ENCODE measurements at regions not wholly inside any gene's neighbourhood (a gene's known extent, or its start where the extent isn't known, plus 50 kb on each side); places are given as distances from the start of the nearest gene placed in this dataset.
"Not testable (repeated sequence)": the region's sequence is repeated elsewhere in the genome, so short reads cannot be mapped to it uniquely, and the experiment has no call there.

DNA sequence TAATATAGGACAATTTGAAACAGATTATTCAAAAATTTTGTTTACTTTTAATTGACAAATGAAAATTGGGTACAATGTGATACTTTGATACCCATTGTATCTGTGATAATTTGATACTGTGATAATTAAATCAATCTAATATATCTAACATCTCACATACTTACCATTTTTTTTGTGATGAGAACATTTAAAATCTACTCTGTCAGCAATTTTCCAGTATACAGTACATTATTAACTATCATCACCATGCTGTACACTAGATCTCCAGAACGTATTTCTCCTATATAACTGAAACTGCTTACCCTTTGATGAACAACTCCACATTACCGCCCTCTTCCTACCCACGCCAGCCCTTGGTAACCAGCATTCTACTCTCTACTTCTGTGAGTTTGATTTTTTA lies 139.7 kb upstream of the TFPI start:
- Histone ChIP-seq H2BK5ac (ENCODE audit: low read depth, low read length, poor library complexity, severe bottlenecking) (no peak overlapping the region), H3K4me2 (ENCODE audit: low read length, poor library complexity, severe bottlenecking) (no peak overlapping the region), H2BK120ac (ENCODE audit: low read depth, low read length) (no peak overlapping the region), H3K14ac (ENCODE audit: low read length in 2 of 2) (no peak overlapping the region), H3K79me1 (replicated peaks; ENCODE audit: low read length, poor library complexity, severe bottlenecking) (no peaks in the 10 kb centered on the region), H4K8ac (ENCODE audit: low read length) (no peak overlapping the region), H4K91ac (ENCODE audit: low read length) (no peak overlapping the region), H3K27ac (ENCODE audit: low read length, poor library complexity, severe bottlenecking) (no peak overlapping the region), H2AK5ac (ENCODE audit: low read length, severe bottlenecking) (no peak overlapping the region), H3K4me3 (ENCODE audit: insufficient read depth in 1 of 2, low read depth in 1 of 2, low read length in 2 of 2) (no peak overlapping the region), H3K27me3 (ENCODE audit: control insufficient read depth in 1 of 2, insufficient read depth in 1 of 2, low read length in 2 of 2) (no peaks in the 10 kb centered on the region), H3K4ac (ENCODE audit: low read depth in 1 of 2, low read length in 2 of 2) (no peak overlapping the region), H3K9me3 (ENCODE audit: control insufficient read depth, low read length) (no peaks in the 10 kb centered on the region), H2AFZ (ENCODE audit: low read depth, low read length) (no peak overlapping the region), H2BK15ac (ENCODE audit: low read depth, poor library complexity, severe bottlenecking) (no peak overlapping the region), H3K9ac (ENCODE audit: low read length) (no peak overlapping the region), H3K4me1 (ENCODE audit: control insufficient read depth, insufficient read depth, low read depth, low read length) (no peaks in the 10 kb centered on the region), H3K23ac (ENCODE audit: low read length in 2 of 2) (no peak overlapping the region), H2BK12ac (ENCODE audit: low read length in 2 of 2) (no peak overlapping the region), H3K18ac (ENCODE audit: low read depth in 1 of 2, low read length in 2 of 2) (no peak overlapping the region), H3K36me3 (ENCODE audit: control insufficient read depth in 1 of 2, insufficient read depth in 2 of 2, low read depth in 1 of 2, low read length in 2 of 2) (no peaks in the 10 kb centered on the region)
- no peak for DNase-seq
- 93% methylated on average over 3 of the region's 3 CpGs for WGBS

DNA sequence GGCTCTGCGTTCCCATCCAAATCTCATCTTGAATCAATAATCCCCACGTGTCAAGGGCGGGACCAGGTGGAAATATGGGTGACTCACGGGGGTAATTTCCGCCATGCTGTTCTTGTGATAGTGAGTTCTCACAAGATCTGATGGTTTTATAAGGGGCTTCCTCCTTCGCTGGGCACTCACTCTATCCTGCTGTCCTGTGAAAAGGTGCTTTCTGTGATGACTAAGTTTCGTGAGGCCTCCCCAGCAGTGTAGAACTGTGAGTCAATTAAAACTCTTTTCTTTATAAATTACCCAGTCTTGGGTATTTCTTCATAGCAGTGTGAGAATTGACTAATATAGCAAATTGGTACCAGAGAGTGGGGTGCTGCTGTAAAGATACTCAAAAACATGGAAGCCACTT lies 142.4 kb upstream of the TFPI start:
- 91% methylated on average over 5 of the region's 7 CpGs for WGBS
- not testable (repeated sequence) for H2BK15ac ChIP-seq (ENCODE audit: low read depth, poor library complexity, severe bottlenecking); H3K18ac ChIP-seq (ENCODE audit: low read depth in 1 of 2, low read length in 2 of 2); H3K79me1 ChIP-seq (replicated peaks; ENCODE audit: low read length, poor library complexity, severe bottlenecking); H3K9me3 ChIP-seq (ENCODE audit: control insufficient read depth, low read length); H3K4me3 ChIP-seq (ENCODE audit: insufficient read depth in 1 of 2, low read depth in 1 of 2, low read length in 2 of 2); H2AK5ac ChIP-seq (ENCODE audit: low read length, severe bottlenecking); H3K36me3 ChIP-seq (ENCODE audit: control insufficient read depth in 1 of 2, insufficient read depth in 2 of 2, low read depth in 1 of 2, low read length in 2 of 2); H2BK5ac ChIP-seq (ENCODE audit: low read depth, low read length, poor library complexity, severe bottlenecking); H3K23ac ChIP-seq (ENCODE audit: low read length in 2 of 2); H2BK12ac ChIP-seq (ENCODE audit: low read length in 2 of 2); H3K27ac ChIP-seq (ENCODE audit: low read length, poor library complexity, severe bottlenecking); H2AFZ ChIP-seq (ENCODE audit: low read depth, low read length); H3K4me2 ChIP-seq (ENCODE audit: low read length, poor library complexity, severe bottlenecking); H4K91ac ChIP-seq (ENCODE audit: low read length); H3K4ac ChIP-seq (ENCODE audit: low read depth in 1 of 2, low read length in 2 of 2); DNase-seq; H3K14ac ChIP-seq (ENCODE audit: low read length in 2 of 2); H3K27me3 ChIP-seq (ENCODE audit: control insufficient read depth in 1 of 2, insufficient read depth in 1 of 2, low read length in 2 of 2); H3K9ac ChIP-seq (ENCODE audit: low read length); H3K4me1 ChIP-seq (ENCODE audit: control insufficient read depth, insufficient read depth, low read depth, low read length); H2BK120ac ChIP-seq (ENCODE audit: low read depth, low read length); H4K8ac ChIP-seq (ENCODE audit: low read length)

GRCh38 chr2:187698374-187699110 lies 144.3 kb upstream of the TFPI start:
- Histone ChIP-seq H3K4ac (ENCODE audit: low read depth in 1 of 2, low read length in 2 of 2) (no peak overlapping the region), H3K9me3 (ENCODE audit: control insufficient read depth, low read length) (no peaks in the 10 kb centered on the region), H3K23ac (ENCODE audit: low read length in 2 of 2) (no peak overlapping the region), H2BK120ac (ENCODE audit: low read depth, low read length) (no peak overlapping the region), H4K8ac (ENCODE audit: low read length) (no peak overlapping the region), H4K91ac (ENCODE audit: low read length) (no peak overlapping the region), H3K27me3 (ENCODE audit: control insufficient read depth in 1 of 2, insufficient read depth in 1 of 2, low read length in 2 of 2) (no peaks in the 10 kb centered on the region), H2BK5ac (ENCODE audit: low read depth, low read length, poor library complexity, severe bottlenecking) (no peak overlapping the region), H3K18ac (ENCODE audit: low read depth in 1 of 2, low read length in 2 of 2) (no peak overlapping the region), H3K9ac (ENCODE audit: low read length) (no peak overlapping the region), H3K36me3 (ENCODE audit: control insufficient read depth in 1 of 2, insufficient read depth in 2 of 2, low read depth in 1 of 2, low read length in 2 of 2) (no peaks in the 10 kb centered on the region), H2BK12ac (ENCODE audit: low read length in 2 of 2) (no peak overlapping the region), H2AFZ (ENCODE audit: low read depth, low read length) (no peak overlapping the region), H3K27ac (ENCODE audit: low read length, poor library complexity, severe bottlenecking) (no peak overlapping the region), H3K4me1 (ENCODE audit: control insufficient read depth, insufficient read depth, low read depth, low read length) (no peaks in the 10 kb centered on the region), H3K14ac (ENCODE audit: low read length in 2 of 2) (no peak overlapping the region), H2BK15ac (ENCODE audit: low read depth, poor library complexity, severe bottlenecking) (no peak overlapping the region), H3K4me2 (ENCODE audit: low read length, poor library complexity, severe bottlenecking) (no peak overlapping the region), H2AK5ac (ENCODE audit: low read length, severe bottlenecking) (no peak overlapping the region), H3K4me3 (ENCODE audit: insufficient read depth in 1 of 2, low read depth in 1 of 2, low read length in 2 of 2) (no peak overlapping the region), H3K79me1 (replicated peaks; ENCODE audit: low read length, poor library complexity, severe bottlenecking) (no peaks in the 10 kb centered on the region)
- peak; percentile 15 for DNase-seq
- WGBS = 79% methylated on average over 2 of the region's 2 CpGs

GRCh38 chr2:187702157-187702556 lies 147.9 kb upstream of the TFPI start:
- no peaks in the 10 kb centered on the region for H3K79me1 ChIP-seq (replicated peaks; ENCODE audit: low read length, poor library complexity, severe bottlenecking)
- H4K8ac ChIP-seq (ENCODE audit: low read length) = no peak overlapping the region
- no peaks in the 10 kb centered on the region for H3K4me1 ChIP-seq (ENCODE audit: control insufficient read depth, insufficient read depth, low read depth, low read length)
- no peak overlapping the region for H3K4me3 ChIP-seq (ENCODE audit: insufficient read depth in 1 of 2, low read depth in 1 of 2, low read length in 2 of 2)
- H4K91ac ChIP-seq (ENCODE audit: low read length) = no peak overlapping the region
- no peaks in the 10 kb centered on the region for H3K36me3 ChIP-seq (ENCODE audit: control insufficient read depth in 1 of 2, insufficient read depth in 2 of 2, low read depth in 1 of 2, low read length in 2 of 2)
- H3K14ac ChIP-seq (ENCODE audit: low read length in 2 of 2) = no peak overlapping the region
- H3K27me3 ChIP-seq (ENCODE audit: control insufficient read depth in 1 of 2, insufficient read depth in 1 of 2, low read length in 2 of 2) = no peaks in the 10 kb centered on the region
- no peak for DNase-seq
- H2AK5ac ChIP-seq (ENCODE audit: low read length, severe bottlenecking) = no peak overlapping the region
- H3K4ac ChIP-seq (ENCODE audit: low read depth in 1 of 2, low read length in 2 of 2) = no peak overlapping the region
- H3K18ac ChIP-seq (ENCODE audit: low read depth in 1 of 2, low read length in 2 of 2) = no peak overlapping the region
- no peak overlapping the region for H3K27ac ChIP-seq (ENCODE audit: low read length, poor library complexity, severe bottlenecking)
- no peak overlapping the region for H3K9ac ChIP-seq (ENCODE audit: low read length)
- H2AFZ ChIP-seq (ENCODE audit: low read depth, low read length) = no peak overlapping the region
- H2BK15ac ChIP-seq (ENCODE audit: low read depth, poor library complexity, severe bottlenecking) = no peak overlapping the region
- H3K23ac ChIP-seq (ENCODE audit: low read length in 2 of 2) = no peak overlapping the region
- no peak overlapping the region for H2BK12ac ChIP-seq (ENCODE audit: low read length in 2 of 2)
- H2BK120ac ChIP-seq (ENCODE audit: low read depth, low read length) = no peak overlapping the region
- no peak overlapping the region for H3K4me2 ChIP-seq (ENCODE audit: low read length, poor library complexity, severe bottlenecking)
- WGBS = 50% methylated on average over 1 of the region's 1 CpG
- no peak overlapping the region for H2BK5ac ChIP-seq (ENCODE audit: low read depth, low read length, poor library complexity, severe bottlenecking)
- no peaks in the 10 kb centered on the region for H3K9me3 ChIP-seq (ENCODE audit: control insufficient read depth, low read length)
